ENCODE measurements at regions not wholly inside any gene's neighbourhood (a gene's known extent, or its start where the extent isn't known, plus 50 kb on each side); places are given as distances from the start of the nearest gene placed in this dataset.
"Not testable (repeated sequence)": the region's sequence is repeated elsewhere in the genome, so short reads cannot be mapped to it uniquely, and the experiment has no call there.

DNA sequence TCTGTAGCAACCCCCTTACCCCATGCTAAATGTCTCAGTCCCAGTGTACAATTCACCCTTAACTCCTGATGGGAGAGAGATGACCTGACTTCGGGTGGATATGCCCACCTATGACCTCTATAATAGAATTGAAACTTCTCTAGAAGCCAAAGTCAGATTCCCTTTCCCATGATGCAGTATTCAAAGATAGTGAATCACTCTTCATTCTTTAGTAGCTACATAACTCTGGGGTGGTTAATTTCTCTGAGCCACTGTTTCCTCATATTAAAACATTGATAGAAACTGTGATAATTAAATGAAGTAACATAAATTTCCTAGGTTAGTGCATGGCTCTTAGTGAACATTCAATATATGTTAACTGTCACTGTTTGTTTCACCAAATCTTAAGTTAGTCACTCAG lies 500.4 kb downstream of the COL12A1 start:
- H3K9ac ChIP-seq = no peak overlapping the region
- no peak overlapping the region for H3K4me3 ChIP-seq
- no peak overlapping the region for H3K27ac ChIP-seq
- no peak overlapping the region for H3K4me2 ChIP-seq
- H4K20me1 ChIP-seq = no peaks in the 10 kb centered on the region
- no peaks in the 10 kb centered on the region for H3K27me3 ChIP-seq
- no peaks in the 10 kb centered on the region for H3K4me1 ChIP-seq
- no peaks in the 10 kb centered on the region for H3K9me3 ChIP-seq
- no peaks in the 10 kb centered on the region for H3K36me3 ChIP-seq
- TF ChIP-seq Cebpa-rat (IDR thresholded peaks at IDR 0.05) = no peak

DNA sequence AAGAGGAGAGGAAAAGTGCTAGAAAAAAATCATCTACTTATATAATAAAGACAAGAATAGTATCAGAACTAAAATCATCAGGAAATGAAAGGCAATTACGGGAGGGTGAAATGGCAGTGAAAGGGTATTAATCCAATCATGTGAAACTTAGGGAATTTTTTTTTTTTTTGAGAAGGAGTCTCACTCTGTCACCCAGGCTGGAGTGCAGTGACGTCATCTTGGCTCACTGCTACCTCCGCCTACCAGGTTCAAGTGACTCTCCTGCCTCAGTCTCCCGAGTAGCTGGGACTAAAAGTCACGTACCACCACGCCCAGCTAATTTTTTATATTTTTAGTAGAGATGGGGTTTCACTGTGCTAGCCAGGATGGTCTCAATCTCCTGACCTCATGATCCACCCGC lies 501.3 kb downstream of the COL12A1 start:
- not testable (repeated sequence) for H3K27ac ChIP-seq, H3K9ac ChIP-seq, H3K4me1 ChIP-seq, H3K36me3 ChIP-seq, H3K27me3 ChIP-seq, H4K20me1 ChIP-seq, H3K4me3 ChIP-seq, H3K9me3 ChIP-seq, H3K4me2 ChIP-seq

DNA sequence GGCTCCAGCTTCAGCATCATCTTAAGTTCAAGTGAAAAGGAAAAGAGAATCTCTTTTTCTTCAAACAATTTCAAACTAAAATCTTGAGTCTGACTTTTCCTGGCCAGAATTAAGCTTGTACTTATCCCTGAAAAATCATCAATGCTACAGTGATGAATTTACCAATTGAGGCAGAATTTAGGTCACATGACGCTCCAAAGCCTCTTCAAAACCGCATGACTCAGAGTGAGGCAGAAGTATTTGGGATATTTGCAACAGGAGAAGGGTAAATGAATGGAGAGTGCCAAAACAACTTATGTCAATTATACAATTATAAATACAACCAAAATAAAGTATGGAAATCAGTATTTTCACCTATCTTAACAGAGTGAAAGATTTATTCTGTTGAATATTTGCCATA lies 515.5 kb downstream of the COL12A1 start:
- H3K27me3 ChIP-seq = no peaks in the 10 kb centered on the region
- no peak for TF ChIP-seq Cebpa-rat (IDR thresholded peaks at IDR 0.05)
- no peaks in the 10 kb centered on the region for H3K36me3 ChIP-seq
- H3K9ac ChIP-seq = no peak overlapping the region
- no peak overlapping the region for H3K27ac ChIP-seq
- no peaks in the 10 kb centered on the region for H3K4me1 ChIP-seq
- H4K20me1 ChIP-seq = no peaks in the 10 kb centered on the region
- no peak overlapping the region for H3K4me2 ChIP-seq
- no peak overlapping the region for H3K4me3 ChIP-seq
- H3K9me3 ChIP-seq = no peaks in the 10 kb centered on the region

DNA sequence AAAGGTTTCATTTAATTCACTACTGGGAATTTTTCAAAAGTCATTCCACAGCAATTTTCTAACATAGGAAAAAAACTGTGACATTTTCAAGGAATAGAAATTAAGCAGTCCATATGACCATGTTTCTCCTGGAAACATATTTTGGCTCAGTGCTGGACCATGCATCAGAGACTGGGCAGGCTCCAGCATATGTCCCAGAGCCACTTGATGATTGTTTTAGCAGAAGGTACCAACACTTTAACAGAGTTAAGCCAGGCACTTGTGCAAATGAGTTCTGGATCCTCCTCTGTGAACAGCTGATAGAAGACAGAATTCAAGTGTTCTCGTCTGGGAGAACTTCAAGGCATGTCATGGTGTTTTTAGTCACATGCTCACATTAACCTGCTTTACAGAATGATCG lies 516.3 kb downstream of the COL12A1 start:
- Histone ChIP-seq H3K4me1 (no peaks in the 10 kb centered on the region), H3K36me3 (no peaks in the 10 kb centered on the region), H3K27me3 (no peaks in the 10 kb centered on the region), H3K27ac (no peak overlapping the region), H3K9ac (no peak overlapping the region), H3K4me2 (no peak overlapping the region), H3K9me3 (no peaks in the 10 kb centered on the region), H4K20me1 (no peaks in the 10 kb centered on the region), H3K4me3 (no peak overlapping the region)
- no peak for TF ChIP-seq Cebpa-rat (IDR thresholded peaks at IDR 0.05)

DNA sequence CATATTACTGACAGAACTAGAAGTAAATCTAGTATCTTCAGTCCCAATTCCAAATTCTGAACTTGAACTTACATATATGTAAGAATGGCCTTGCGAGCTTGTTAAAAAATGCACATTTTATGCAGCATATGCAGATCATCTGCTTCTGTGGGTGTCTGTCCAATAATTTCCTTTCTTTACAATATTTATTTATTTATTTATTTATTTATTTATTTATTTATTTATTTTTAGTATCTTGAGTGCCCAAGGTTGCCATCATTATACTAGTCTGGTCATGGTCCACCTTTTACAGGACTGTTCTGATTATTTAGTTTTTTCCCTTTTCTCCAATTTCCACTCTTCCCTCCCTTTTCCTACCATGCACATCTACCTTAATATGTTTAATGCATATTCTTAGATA lies 528.4 kb downstream of the COL12A1 start:
- no peak overlapping the region for H3K4me3 ChIP-seq
- no peaks in the 10 kb centered on the region for H3K9me3 ChIP-seq
- H3K36me3 ChIP-seq = no peaks in the 10 kb centered on the region
- H3K27ac ChIP-seq = no peak overlapping the region
- no peaks in the 10 kb centered on the region for H4K20me1 ChIP-seq
- no peak overlapping the region for H3K4me2 ChIP-seq
- no peaks in the 10 kb centered on the region for H3K27me3 ChIP-seq
- H3K9ac ChIP-seq = no peak overlapping the region
- no peak for TF ChIP-seq Cebpa-rat (IDR thresholded peaks at IDR 0.05)
- H3K4me1 ChIP-seq = no peaks in the 10 kb centered on the region

DNA sequence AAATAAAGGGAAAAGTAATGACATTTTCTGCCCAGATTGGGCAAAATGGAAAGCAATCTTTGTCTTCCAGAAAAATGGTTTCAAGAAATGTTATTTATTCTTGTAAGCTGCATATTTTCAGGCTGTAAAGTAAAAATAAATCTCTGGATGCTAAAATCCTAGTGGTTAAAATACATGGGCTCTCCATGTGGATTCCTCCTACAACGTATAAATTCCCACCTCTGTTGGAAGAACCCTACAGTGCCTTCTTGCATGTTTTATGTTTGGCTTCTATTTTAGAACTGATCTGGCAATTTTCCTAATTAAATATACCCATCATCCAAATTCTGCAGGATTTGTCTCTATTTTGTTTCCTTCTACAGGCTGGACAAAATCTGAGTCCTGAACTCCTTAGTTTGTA lies 528.9 kb downstream of the COL12A1 start:
- Histone ChIP-seq H4K20me1 (no peaks in the 10 kb centered on the region), H3K27ac (no peak overlapping the region), H3K27me3 (no peaks in the 10 kb centered on the region), H3K9me3 (no peaks in the 10 kb centered on the region), H3K36me3 (no peaks in the 10 kb centered on the region), H3K4me3 (no peak overlapping the region), H3K9ac (no peak overlapping the region), H3K4me1 (no peaks in the 10 kb centered on the region), H3K4me2 (no peak overlapping the region)
- TF ChIP-seq Cebpa-rat (IDR thresholded peaks at IDR 0.05) = no peak

DNA sequence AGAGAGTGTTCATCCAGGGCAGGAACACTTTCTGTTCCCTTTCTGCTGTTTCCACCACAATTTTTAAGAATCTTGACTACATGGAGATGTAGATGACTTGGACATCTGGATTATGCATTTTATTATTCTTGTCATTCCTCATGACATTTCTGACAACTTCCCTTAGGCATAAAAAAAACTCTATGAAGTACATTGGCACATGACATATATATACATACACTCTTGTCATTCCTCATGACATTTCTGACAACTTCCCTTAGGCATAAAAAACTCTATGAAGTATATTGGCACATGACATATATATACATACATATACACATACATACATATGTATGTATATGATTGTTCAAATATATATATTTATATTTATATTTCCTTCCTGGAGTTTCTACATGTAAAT lies 531.5 kb downstream of the COL12A1 start:
- Histone ChIP-seq H4K20me1 (no peaks in the 10 kb centered on the region), H3K4me3 (no peak overlapping the region), H3K9me3 (0 out of 2 replicates have a peak, but pooled peaks cover 3% of the 10 kb centered on the region), H3K36me3 (no peaks in the 10 kb centered on the region), H3K27me3 (no peaks in the 10 kb centered on the region), H3K4me2 (no peak overlapping the region), H3K4me1 (no peaks in the 10 kb centered on the region), H3K27ac (no peak overlapping the region), H3K9ac (no peak overlapping the region)
- TF ChIP-seq Cebpa-rat (IDR thresholded peaks at IDR 0.05) = no peak

DNA sequence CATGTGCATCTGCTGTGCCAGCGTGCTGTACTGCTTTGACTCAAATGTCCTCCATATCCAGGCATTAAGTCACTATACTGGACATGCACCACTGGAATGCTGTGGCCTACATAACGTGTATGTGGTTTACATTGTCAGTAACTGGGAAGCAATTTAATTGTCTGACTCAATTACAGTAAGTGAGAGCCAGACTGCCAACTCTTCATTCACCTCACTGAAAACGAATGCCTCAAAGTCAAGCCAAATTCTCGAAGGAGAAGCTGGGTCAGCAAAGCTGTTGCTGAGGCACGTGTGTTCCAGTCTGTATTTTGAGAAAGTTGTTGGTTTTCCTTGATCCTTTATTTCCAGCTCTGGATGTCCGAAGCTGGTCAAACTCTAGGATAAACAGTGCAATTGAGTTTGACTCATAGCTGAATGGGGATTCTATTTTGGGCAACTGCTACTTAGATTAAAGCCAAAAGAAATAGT lies 534.3 kb downstream of the COL12A1 start:
- Histone ChIP-seq H3K27ac (no peak overlapping the region), H3K9me3 (0 out of 2 replicates have a peak, but pooled peaks cover 3% of the 10 kb centered on the region), H3K4me2 (no peak overlapping the region), H3K27me3 (no peaks in the 10 kb centered on the region), H4K20me1 (no peaks in the 10 kb centered on the region), H3K4me3 (no peak overlapping the region), H3K36me3 (no peaks in the 10 kb centered on the region), H3K4me1 (no peaks in the 10 kb centered on the region), H3K9ac (no peak overlapping the region)
- TF ChIP-seq Cebpa-rat (IDR thresholded peaks at IDR 0.05) = no peak

DNA sequence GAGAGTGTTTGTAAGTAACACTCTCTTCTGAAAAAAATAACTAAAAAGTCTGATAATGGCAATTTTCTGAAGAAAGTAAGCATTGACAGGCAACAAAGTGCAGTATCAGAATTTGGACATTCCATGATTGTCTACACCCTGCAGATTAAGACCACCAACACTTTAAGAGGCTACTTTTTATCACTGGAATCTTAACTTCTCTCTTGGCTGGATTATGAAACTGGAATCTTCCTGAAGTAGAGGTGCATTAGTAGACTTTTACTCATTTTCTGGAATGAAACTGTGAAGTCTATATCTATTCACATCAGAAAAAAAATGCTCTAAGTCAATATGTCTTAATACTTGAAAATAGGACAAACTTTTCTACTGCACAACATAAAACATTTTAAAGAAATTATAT lies 547.5 kb downstream of the COL12A1 start:
- no peak for TF ChIP-seq Cebpa-rat (IDR thresholded peaks at IDR 0.05)
- Histone ChIP-seq H3K27me3 (no peaks in the 10 kb centered on the region), H3K9me3 (peaks cover 8% of the 10 kb centered on the region; the same call in 1 of the 2 replicates), H4K20me1 (no peaks in the 10 kb centered on the region), H3K4me1 (no peaks in the 10 kb centered on the region), H3K9ac (no peak overlapping the region), H3K36me3 (no peaks in the 10 kb centered on the region), H3K27ac (no peak overlapping the region), H3K4me2 (no peak overlapping the region), H3K4me3 (no peak overlapping the region)

DNA sequence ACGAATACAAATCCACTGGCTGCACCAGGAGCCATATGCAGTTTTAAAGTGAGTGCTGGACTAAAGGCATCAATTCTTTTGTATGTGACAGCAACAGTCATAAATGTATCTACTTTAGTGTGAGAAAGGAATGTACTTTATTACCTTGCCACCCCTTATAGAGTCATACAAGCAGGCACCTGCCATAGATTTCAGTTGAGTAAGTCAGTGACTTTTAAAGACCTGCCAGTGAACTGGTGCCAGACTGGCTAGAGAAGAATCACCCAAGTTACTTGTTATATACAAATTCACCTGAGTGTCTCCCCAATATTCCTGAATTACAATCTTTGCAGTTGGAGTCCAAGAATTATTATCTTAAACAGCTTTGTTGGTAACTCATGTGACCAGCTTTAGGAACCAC lies 547.9 kb downstream of the COL12A1 start:
- Histone ChIP-seq H3K27ac (no peak overlapping the region), H3K4me3 (no peak overlapping the region), H3K27me3 (no peaks in the 10 kb centered on the region), H3K9me3 (peaks cover 8% of the 10 kb centered on the region; the same call in 1 of the 2 replicates), H3K4me2 (no peak overlapping the region), H3K9ac (no peak overlapping the region), H3K4me1 (no peaks in the 10 kb centered on the region), H4K20me1 (no peaks in the 10 kb centered on the region), H3K36me3 (no peaks in the 10 kb centered on the region)
- TF ChIP-seq Cebpa-rat (IDR thresholded peaks at IDR 0.05) = no peak

DNA sequence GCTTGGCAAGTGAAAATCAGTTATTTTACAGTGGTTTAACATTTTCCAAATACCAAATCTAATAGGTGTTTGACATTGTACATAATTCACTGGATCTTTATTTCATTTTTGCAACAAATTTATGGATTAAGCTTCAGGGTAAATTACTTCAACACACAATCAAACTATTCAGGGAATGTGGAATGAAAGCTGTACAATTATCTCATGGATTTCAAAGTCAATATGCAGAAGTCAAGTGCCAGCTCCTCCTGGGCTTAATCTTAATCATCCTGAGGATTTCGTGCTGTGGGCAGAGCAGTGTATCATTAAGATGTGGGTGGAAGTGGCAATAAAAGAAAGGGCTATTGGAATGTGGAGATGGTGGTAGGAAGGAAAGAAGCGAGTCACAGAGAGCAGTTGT lies 548.8 kb downstream of the COL12A1 start:
- Histone ChIP-seq H3K4me1 (no peaks in the 10 kb centered on the region), H3K9me3 (peaks cover 8% of the 10 kb centered on the region; the same call in 1 of the 2 replicates), H3K4me2 (no peak overlapping the region), H3K27me3 (no peaks in the 10 kb centered on the region), H3K27ac (no peak overlapping the region), H3K4me3 (no peak overlapping the region), H4K20me1 (no peaks in the 10 kb centered on the region), H3K36me3 (no peaks in the 10 kb centered on the region), H3K9ac (no peak overlapping the region)
- TF ChIP-seq Cebpa-rat (IDR thresholded peaks at IDR 0.05) = no peak

Data from BLaER1 (cell line).